Testis (tissue), 2 donors: ENCODE measurements at regions not wholly inside any gene's neighbourhood (a gene's known extent, or its start where the extent isn't known, plus 50 kb on each side); places are given as distances from the start of the nearest gene placed in this dataset.

Source experiments
- DNase-seq: peaks from one replicate; pipeline ENCODE4 v3.0.0-alpha.2; 2019
- H3K27ac ChIP-seq, 2 donors: fragments of 200-600 bp; sonication (generic); one replicate each; pipeline ENCODE4 v1.5.1; 2019
- H3K27me3 ChIP-seq: fragments of 200-600 bp; sonication (generic); one replicate; pipeline ENCODE4 v1.5.1; 2019
- H3K36me3 ChIP-seq: fragments of 200-600 bp; sonication (generic); one replicate; pipeline ENCODE4 v1.5.1; 2017; ENCODE audit warnings: low read depth; ENCODE audit errors: missing control alignments
- H3K4me1 ChIP-seq: fragments of 200-600 bp; sonication (generic); one replicate; pipeline ENCODE4 v1.5.1; 2019
- H3K4me3 ChIP-seq, 2 donors: fragments of 200-600 bp; sonication (generic); one replicate each; pipeline ENCODE4 v1.5.1; 2017 to 2019
- H3K9me3 ChIP-seq: fragments of 200-600 bp; sonication (generic); one replicate; pipeline ENCODE4 v1.5.1; 2017
- CTCF ChIP-seq, 3 experiments: fragments of 450-650 bp in 2 of 3; fragments of 200-600 bp in 1 of 3; sonication (generic) in 1 of 3; IDR thresholded peaks; one replicate each; pipeline ENCODE4 v1.5.1; 2016 to 2019; ENCODE audit warnings: antibody characterized with exemption in 3 of 3, mild to moderate bottlenecking in 2 of 3, moderate library complexity in 1 of 3
- POLR2A ChIP-seq: fragments of 450-650 bp; IDR thresholded peaks from one replicate; pipeline ENCODE4 v1.6.1; 2017; ENCODE audit warnings: antibody characterized with exemption, mild to moderate bottlenecking, moderate library complexity
- WGBS, 2 donors: methylation state at CpG; one replicate each; pipeline ENCODE4 v1.1.5; 2018; 5-methylcytosine and 5-hydroxymethylcytosine counted together
- intact Hi-C: fragments of 100-400 bp; cut with DNase I; formaldehyde crosslinking; loops from one replicate; pipeline ENCODE4 v1.15.1; 2023; ENCODE audit warnings: low total_unique reads

- no peak for DNase-seq
- Histone ChIP-seq H3K4me3 (no peak overlapping the region), H3K9me3 (no peaks in the 10 kb centered on the region), H3K27ac (no peak overlapping the region), H3K4me1 (no peaks in the 10 kb centered on the region), H3K27me3 (no peaks in the 10 kb centered on the region), H3K36me3 (no peaks in the 10 kb centered on the region)
- WGBS, 2 donors: 91 to 97% methylated on average over 5 of the region's 5 CpGs
- intact Hi-C loops: no loop called here
- no peak for TF ChIP-seq CTCF (IDR thresholded peaks at IDR 0.05)
- TF ChIP-seq POLR2A: no peak
These were observed 234.6 kb downstream of the PPP1R3A start for GRCh38 chr7:113684165-113684564.

- TF ChIP-seq CTCF (IDR thresholded peaks at IDR 0.05): no peak
- no peak for TF ChIP-seq POLR2A
- no peak for DNase-seq
- no peaks in the 10 kb centered on the region for H3K4me1 ChIP-seq
- H3K27ac ChIP-seq: no peak overlapping the region
- no peaks in the 10 kb centered on the region for H3K9me3 ChIP-seq
- intact Hi-C loops: no loop called here
- H3K4me3 ChIP-seq: no peak overlapping the region
- no peaks in the 10 kb centered on the region for H3K36me3 ChIP-seq
- 79 to 88% methylated on average over 3 of the region's 3 CpGs for WGBS, 2 donors
- no peaks in the 10 kb centered on the region for H3K27me3 ChIP-seq
These were observed 241.0 kb downstream of the PPP1R3A start for GRCh38 chr7:113677811-113678210.

GRCh38 chr7:113664867-113665266 is 253.9 kb downstream of the PPP1R3A start:
- Histone ChIP-seq H3K27me3 (no peaks in the 10 kb centered on the region), H3K36me3 (no peaks in the 10 kb centered on the region), H3K4me1 (no peaks in the 10 kb centered on the region), H3K9me3 (no peaks in the 10 kb centered on the region), H3K27ac (no peak overlapping the region), H3K4me3 (no peak overlapping the region)
- intact Hi-C loops: no loop called here
- 82 to 88% methylated on average over 1 of the region's 1 CpG for WGBS, 2 donors
- TF ChIP-seq CTCF (IDR thresholded peaks at IDR 0.05) (no peak), POLR2A (no peak)
- DNase-seq: no peak

- TF ChIP-seq POLR2A (no peak), CTCF (IDR thresholded peaks at IDR 0.05) (no peak)
- no peaks in the 10 kb centered on the region for H3K27me3 ChIP-seq
- H3K27ac ChIP-seq: no peak overlapping the region
- H3K4me1 ChIP-seq: no peaks in the 10 kb centered on the region
- intact Hi-C loops: no loop called here
- no peaks in the 10 kb centered on the region for H3K9me3 ChIP-seq
- DNase-seq: no peak
- H3K36me3 ChIP-seq: no peaks in the 10 kb centered on the region
- H3K4me3 ChIP-seq: no peak overlapping the region
These were observed 259.4 kb downstream of the PPP1R3A start for GRCh38 chr7:113659416-113659815.

GRCh38 chr7:113657603-113658002 is 261.2 kb downstream of the PPP1R3A start:
- no peak for DNase-seq
- Histone ChIP-seq H3K4me3 (no peak overlapping the region), H3K27me3 (no peaks in the 10 kb centered on the region), H3K36me3 (no peaks in the 10 kb centered on the region), H3K9me3 (no peaks in the 10 kb centered on the region), H3K4me1 (no peaks in the 10 kb centered on the region), H3K27ac (no peak overlapping the region)
- intact Hi-C loops: no loop called here
- TF ChIP-seq POLR2A (no peak), CTCF (IDR thresholded peaks at IDR 0.05) (no peak)
- 47 to 64% methylated on average over 1 of the region's 1 CpG for WGBS, 2 donors
